RWPE1 (cell line): ENCODE measurements at regions not wholly inside any gene's neighbourhood (a gene's known extent, or its start where the extent isn't known, plus 50 kb on each side); places are given as distances from the start of the nearest gene placed in this dataset.

ENCODE experiments used
- CTCF ChIA-PET: fragments of 350-600 bp; sonication (Branson Sonifier 250); formaldehyde crosslinking; extraction: SDS; loops from one replicate; lab custom pipeline; 2021; lab: Yijun Ruan, JAX
- POLR2A ChIA-PET: fragments of 400-600 bp; formaldehyde crosslinking; extraction: SDS; loops from one replicate; lab custom pipeline; 2020; ENCODE audit warnings: antibody characterized with exemption; ENCODE audit not compliant: low non-redundant PET; lab: Yijun Ruan, JAX
- DNase-seq: peaks from one replicate; pipeline ENCODE4 v3.0.0; 2012; ENCODE audit warnings: low spot score
- H3K27ac ChIP-seq: fragments of 450-650 bp; 2 replicates; pipeline ENCODE4 v1.5.1; 2017
- CTCF ChIP-seq: fragments of 450-650 bp; conservative IDR thresholded peaks from 2 replicates; pipeline ENCODE4 v1.5.1; 2017; ENCODE audit warnings: low read depth, mild to moderate bottlenecking

- ChIA-PET POLR2A (no interaction called here), CTCF (no interaction called here)
- no peak for DNase-seq
- H3K27ac ChIP-seq, result no peak overlapping the region
- TF ChIP-seq CTCF, result no peak
Measured at GRCh38 chr3:16024548-16024947, 149.9 kb upstream of the GALNT15 start.

- ChIA-PET CTCF (no interaction called here), POLR2A (no interaction called here)
- no peak overlapping the region for H3K27ac ChIP-seq
- DNase-seq, result no peak
- TF ChIP-seq CTCF, result no peak
Measured at GRCh38 chr3:16026753-16027152, 147.7 kb upstream of the GALNT15 start.

GRCh38 chr3:16028604-16029003 lies 145.9 kb upstream of the GALNT15 start:
- no peak overlapping the region for H3K27ac ChIP-seq
- ChIA-PET CTCF (no interaction called here), POLR2A (no interaction called here)
- no peak for TF ChIP-seq CTCF
- DNase-seq, result no peak

- ChIA-PET CTCF (interaction anchor here (0.7 kb wide), 1 partner anchor 115 kb away, joined by 3 read pairs; no protein-coding TSS in a partner anchor), POLR2A (no interaction called here)
- no peak for TF ChIP-seq CTCF
- H3K27ac ChIP-seq, result no peak overlapping the region
- DNase-seq, result no peak
Measured at GRCh38 chr3:16030342-16030741, 144.1 kb upstream of the GALNT15 start.

GRCh38 chr3:16031434-16031833 lies 143.0 kb upstream of the GALNT15 start:
- no peak for TF ChIP-seq CTCF
- DNase-seq, result no peak
- POLR2A ChIA-PET, result no interaction called here
- no peak overlapping the region for H3K27ac ChIP-seq
- CTCF ChIA-PET, result no interaction called here

GRCh38 chr3:16033889-16034687 lies 140.4 kb upstream of the GALNT15 start:
- TF ChIP-seq CTCF, result no peak
- CTCF ChIA-PET, result no interaction called here
- POLR2A ChIA-PET, result no interaction called here
- no peak overlapping the region for H3K27ac ChIP-seq
- no peak for DNase-seq
